Upper lobe of right lung (tissue), 1 donor: ENCODE measurements at regions not wholly inside any gene's neighbourhood (a gene's known extent, or its start where the extent isn't known, plus 50 kb on each side); places are given as distances from the start of the nearest gene placed in this dataset.

Experiments used
- ATAC-seq: fragments of 200-7000 bp; cut with Tn5 transposase; one replicate; pipeline ENCODE4 v1.9.1; 2020; ENCODE audit warnings: mild to moderate bottlenecking, moderate library complexity
- DNase-seq: peaks from one replicate; pipeline ENCODE4 v3.0.0-alpha.2; 2020
- H3K27ac ChIP-seq: fragments of 200-600 bp; one replicate; pipeline ENCODE4 v1.8.0; 2022
- H3K27me3 ChIP-seq: fragments of 200-600 bp; one replicate; pipeline ENCODE4 v1.8.0; 2022; ENCODE audit warnings: mild to moderate bottlenecking
- H3K36me3 ChIP-seq: fragments of 200-600 bp; one replicate; pipeline ENCODE4 v1.8.0; 2022
- H3K4me1 ChIP-seq: fragments of 200-600 bp; one replicate; pipeline ENCODE4 v1.8.0; 2022
- H3K4me3 ChIP-seq: fragments of 200-600 bp; one replicate; pipeline ENCODE4 v1.8.0; 2022; ENCODE audit warnings: mild to moderate bottlenecking
- H3K9me3 ChIP-seq: fragments of 200-600 bp; one replicate; pipeline ENCODE4 v1.8.0; 2022
- intact Hi-C: fragments of 100-400 bp; cut with DNase I; formaldehyde crosslinking; loops from one replicate; pipeline ENCODE4 v1.11.0; 2022
- TF ChIP-seq, protein P1 (sequence below): fragments of 200-600 bp; IDR thresholded peaks from one replicate; pipeline ENCODE4 v1.8.0; 2022; ENCODE audit warnings: antibody characterized with exemption
- donor health status: DM: no; HTN: yes; CAD: no; lungs with severe emphysema.

DNA sequence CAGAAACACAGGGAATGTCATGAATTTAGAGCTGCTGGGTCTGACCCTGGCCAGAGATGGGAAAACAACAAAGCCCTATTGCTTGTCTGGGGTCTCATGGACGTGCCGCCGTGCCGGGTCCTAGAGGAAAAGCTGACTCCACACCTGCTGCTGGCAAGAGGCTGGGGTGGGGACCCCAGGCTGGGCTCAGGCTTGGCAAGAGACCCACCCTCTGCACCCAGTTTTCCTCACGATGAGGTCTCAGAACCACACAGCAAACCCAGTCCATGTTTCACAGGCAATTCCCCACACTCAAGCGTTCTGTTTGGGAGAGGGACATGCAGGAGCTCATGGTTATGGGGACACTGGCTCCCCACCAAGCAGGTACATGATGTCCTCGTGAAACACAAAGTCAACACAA lies 367.3 kb upstream of the SALL3 start:
- no peak for DNase-seq
- Histone ChIP-seq H3K27ac (no peak overlapping the region), H3K4me3 (no peak overlapping the region), H3K4me1 (no peaks in the 10 kb centered on the region), H3K36me3 (no peaks in the 10 kb centered on the region), H3K27me3 (peaks cover 7% of the 10 kb centered on the region), H3K9me3 (no peaks in the 10 kb centered on the region)
- intact Hi-C loops: no loop called here
- TF ChIP-seq, protein P1, sequence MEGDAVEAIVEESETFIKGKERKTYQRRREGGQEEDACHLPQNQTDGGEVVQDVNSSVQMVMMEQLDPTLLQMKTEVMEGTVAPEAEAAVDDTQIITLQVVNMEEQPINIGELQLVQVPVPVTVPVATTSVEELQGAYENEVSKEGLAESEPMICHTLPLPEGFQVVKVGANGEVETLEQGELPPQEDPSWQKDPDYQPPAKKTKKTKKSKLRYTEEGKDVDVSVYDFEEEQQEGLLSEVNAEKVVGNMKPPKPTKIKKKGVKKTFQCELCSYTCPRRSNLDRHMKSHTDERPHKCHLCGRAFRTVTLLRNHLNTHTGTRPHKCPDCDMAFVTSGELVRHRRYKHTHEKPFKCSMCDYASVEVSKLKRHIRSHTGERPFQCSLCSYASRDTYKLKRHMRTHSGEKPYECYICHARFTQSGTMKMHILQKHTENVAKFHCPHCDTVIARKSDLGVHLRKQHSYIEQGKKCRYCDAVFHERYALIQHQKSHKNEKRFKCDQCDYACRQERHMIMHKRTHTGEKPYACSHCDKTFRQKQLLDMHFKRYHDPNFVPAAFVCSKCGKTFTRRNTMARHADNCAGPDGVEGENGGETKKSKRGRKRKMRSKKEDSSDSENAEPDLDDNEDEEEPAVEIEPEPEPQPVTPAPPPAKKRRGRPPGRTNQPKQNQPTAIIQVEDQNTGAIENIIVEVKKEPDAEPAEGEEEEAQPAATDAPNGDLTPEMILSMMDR: no peak
- ATAC-seq: no peak

DNA sequence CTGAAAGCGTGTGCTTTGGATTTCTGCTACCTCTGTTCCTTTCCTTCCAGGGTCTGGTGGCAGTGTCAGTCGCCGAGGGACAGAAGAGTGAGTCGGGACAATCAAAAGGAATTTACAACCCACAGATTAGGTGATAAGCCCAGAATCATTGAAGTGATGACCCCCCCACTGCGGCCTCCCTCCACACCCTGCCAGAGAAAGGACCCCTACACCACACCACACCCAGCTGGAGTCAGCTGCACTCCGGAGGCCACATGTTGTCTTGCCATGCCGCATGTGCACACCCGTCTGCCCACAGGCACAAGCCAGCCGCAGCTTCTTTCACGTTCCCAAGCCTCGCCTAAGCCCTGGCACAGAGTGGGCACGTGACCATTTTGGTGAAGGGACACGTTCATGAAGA lies 366.8 kb upstream of the SALL3 start:
- no peak for ATAC-seq
- TF ChIP-seq, protein P1: no peak
- intact Hi-C loops: no loop called here
- H3K9me3 ChIP-seq: no peaks in the 10 kb centered on the region
- no peak for DNase-seq
- no peaks in the 10 kb centered on the region for H3K36me3 ChIP-seq
- H3K4me3 ChIP-seq: no peak overlapping the region
- no peak overlapping the region for H3K27ac ChIP-seq
- no peaks in the 10 kb centered on the region for H3K4me1 ChIP-seq
- peaks cover 2% of the 10 kb centered on the region for H3K27me3 ChIP-seq

DNA sequence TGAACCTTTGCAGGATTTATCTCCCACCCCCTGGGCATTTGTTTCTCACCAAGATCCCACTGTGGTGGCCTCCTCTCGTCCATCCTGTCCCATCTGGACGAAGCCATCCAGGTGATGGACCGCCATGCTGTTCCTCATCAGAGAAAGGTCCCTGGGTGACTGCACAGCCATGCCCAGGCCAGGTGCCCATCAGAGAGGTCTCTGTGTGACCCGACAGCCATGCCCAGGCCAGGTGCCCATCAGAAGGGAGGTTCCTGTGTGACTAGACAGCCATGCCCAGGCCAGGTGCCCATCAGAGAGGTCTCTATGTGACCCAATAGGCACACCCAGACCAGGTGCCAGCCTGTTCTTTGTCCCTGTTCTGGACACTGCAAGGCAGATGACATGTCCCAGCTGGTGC lies 360.9 kb upstream of the SALL3 start:
- ATAC-seq: no peak

DNA sequence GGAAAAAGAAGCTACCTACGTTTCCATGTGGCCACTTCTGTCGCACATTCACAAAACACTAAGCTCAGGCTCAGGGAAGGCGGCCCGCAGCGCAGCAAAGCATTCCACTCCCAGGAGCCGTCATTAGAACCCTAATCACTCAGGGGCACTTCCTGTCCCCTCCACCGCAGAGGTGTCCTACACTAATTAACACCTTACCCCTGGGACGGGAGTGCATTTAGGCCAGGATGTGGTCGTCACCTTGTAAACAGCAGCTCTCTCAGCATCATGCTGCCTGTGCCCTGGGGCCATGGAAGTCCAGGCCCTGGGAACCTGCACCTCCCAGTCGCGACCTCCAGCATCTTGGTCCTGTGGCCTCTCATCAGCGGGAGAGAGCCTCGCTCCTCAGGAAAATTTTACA lies 359.8 kb upstream of the SALL3 start:
- ATAC-seq (no peak), DNase-seq (no peak)
- Histone ChIP-seq H3K4me3 (no peak overlapping the region), H3K4me1 (no peaks in the 10 kb centered on the region), H3K27ac (no peak overlapping the region), H3K9me3 (no peaks in the 10 kb centered on the region), H3K36me3 (no peaks in the 10 kb centered on the region), H3K27me3 (peaks cover under 1% of the 10 kb centered on the region)
- TF ChIP-seq, protein P1: no peak
- intact Hi-C loops: no loop called here

More for the DNA sequence above, 360.9 kb upstream of the SALL3 start:
- no peak overlapping the region for H3K27ac ChIP-seq
- no peaks in the 10 kb centered on the region for H3K36me3 ChIP-seq
- intact Hi-C loops: no loop called here
- H3K4me3 ChIP-seq: no peak overlapping the region
- TF ChIP-seq, protein P1: no peak
- no peaks in the 10 kb centered on the region for H3K9me3 ChIP-seq
- H3K27me3 ChIP-seq: no peaks in the 10 kb centered on the region
- no peak for DNase-seq
- no peaks in the 10 kb centered on the region for H3K4me1 ChIP-seq

DNA sequence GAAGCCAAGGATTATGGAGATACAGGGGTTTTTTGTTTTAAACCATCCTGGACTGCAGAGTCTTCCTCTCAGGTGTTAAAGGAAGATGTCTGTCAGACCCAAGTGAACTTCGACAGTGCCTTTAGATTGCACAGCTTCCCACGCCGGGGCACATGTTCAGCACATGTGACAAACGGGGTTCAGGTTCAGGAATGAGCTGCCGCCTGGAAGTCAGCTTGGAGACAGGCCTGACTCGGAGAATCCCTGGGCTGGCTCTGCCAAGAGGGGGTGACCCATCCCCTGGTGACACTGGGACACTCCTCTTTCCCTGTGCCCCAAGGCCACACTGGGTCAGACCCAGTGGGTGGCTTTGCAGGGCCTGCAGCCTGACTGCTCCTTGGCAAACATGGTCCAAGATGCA lies 359.3 kb upstream of the SALL3 start:
- no peaks in the 10 kb centered on the region for H3K9me3 ChIP-seq

More for the DNA sequence above, 359.3 kb upstream of the SALL3 start:
- Histone ChIP-seq H3K4me3 (no peak overlapping the region), H3K36me3 (no peaks in the 10 kb centered on the region), H3K27ac (no peak overlapping the region), H3K4me1 (no peaks in the 10 kb centered on the region), H3K27me3 (peaks cover 4% of the 10 kb centered on the region)
- intact Hi-C loops: no loop called here
- TF ChIP-seq, protein P1: no peak
- DNase-seq: no peak
- ATAC-seq: no peak
